ENCODE measurements at regions not wholly inside any gene's neighbourhood (a gene's known extent, or its start where the extent isn't known, plus 50 kb on each side); places are given as distances from the start of the nearest gene placed in this dataset.

GRCh38 chr3:17891139-17891856, 148.9 kb upstream of the TBC1D5 start:
- Histone ChIP-seq H3K9me3 (no peaks in the 10 kb centered on the region), H3K4me3 (ENCODE audit: low read depth, low read length) (no peak overlapping the region), H3K4me1 (no peaks in the 10 kb centered on the region), H3K36me3 (no peaks in the 10 kb centered on the region), H3K27me3 (no peaks in the 10 kb centered on the region)
- TF ChIP-seq, protein P1, sequence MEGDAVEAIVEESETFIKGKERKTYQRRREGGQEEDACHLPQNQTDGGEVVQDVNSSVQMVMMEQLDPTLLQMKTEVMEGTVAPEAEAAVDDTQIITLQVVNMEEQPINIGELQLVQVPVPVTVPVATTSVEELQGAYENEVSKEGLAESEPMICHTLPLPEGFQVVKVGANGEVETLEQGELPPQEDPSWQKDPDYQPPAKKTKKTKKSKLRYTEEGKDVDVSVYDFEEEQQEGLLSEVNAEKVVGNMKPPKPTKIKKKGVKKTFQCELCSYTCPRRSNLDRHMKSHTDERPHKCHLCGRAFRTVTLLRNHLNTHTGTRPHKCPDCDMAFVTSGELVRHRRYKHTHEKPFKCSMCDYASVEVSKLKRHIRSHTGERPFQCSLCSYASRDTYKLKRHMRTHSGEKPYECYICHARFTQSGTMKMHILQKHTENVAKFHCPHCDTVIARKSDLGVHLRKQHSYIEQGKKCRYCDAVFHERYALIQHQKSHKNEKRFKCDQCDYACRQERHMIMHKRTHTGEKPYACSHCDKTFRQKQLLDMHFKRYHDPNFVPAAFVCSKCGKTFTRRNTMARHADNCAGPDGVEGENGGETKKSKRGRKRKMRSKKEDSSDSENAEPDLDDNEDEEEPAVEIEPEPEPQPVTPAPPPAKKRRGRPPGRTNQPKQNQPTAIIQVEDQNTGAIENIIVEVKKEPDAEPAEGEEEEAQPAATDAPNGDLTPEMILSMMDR (IDR thresholded peaks at IDR 0.05; ENCODE audit: low read depth, low read length) = no peak
- no peak for DNase-seq

GRCh38 chr3:17885986-17886385, 143.6 kb upstream of the TBC1D5 start:
- TF ChIP-seq, protein P1 (IDR thresholded peaks at IDR 0.05; ENCODE audit: low read depth, low read length) = no peak
- H3K36me3 ChIP-seq = no peaks in the 10 kb centered on the region

DNA sequence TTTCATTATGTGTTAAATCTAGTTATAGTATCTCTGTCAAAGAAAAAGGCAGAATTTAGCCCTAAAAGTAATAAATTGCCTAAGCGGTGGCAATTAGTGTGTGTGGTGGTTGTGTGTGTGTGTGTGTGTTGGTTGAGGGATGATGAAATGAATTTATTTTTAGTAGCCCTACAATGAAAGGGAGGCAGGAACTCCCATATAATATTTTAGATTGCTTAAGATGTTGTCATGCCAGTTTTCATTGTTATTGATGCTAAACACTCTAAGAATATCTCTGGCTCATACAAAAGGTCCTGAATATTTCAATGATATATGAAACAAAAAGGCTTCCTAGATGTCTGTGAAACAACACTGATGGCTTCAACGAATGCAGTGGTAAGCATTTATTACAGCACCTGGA, 140.6 kb upstream of the TBC1D5 start:
- Histone ChIP-seq H3K27me3 (no peaks in the 10 kb centered on the region), H3K4me3 (ENCODE audit: low read depth, low read length) (no peak overlapping the region), H3K9me3 (no peaks in the 10 kb centered on the region), H3K4me1 (no peaks in the 10 kb centered on the region), H3K36me3 (no peaks in the 10 kb centered on the region)
- TF ChIP-seq, protein P1 (IDR thresholded peaks at IDR 0.05; ENCODE audit: low read depth, low read length) = no peak
- DNase-seq = no peak

More at GRCh38 chr3:17885986-17886385, 143.6 kb upstream of the TBC1D5 start:
- H3K4me1 ChIP-seq = no peaks in the 10 kb centered on the region
- no peaks in the 10 kb centered on the region for H3K9me3 ChIP-seq
- H3K4me3 ChIP-seq (ENCODE audit: low read depth, low read length) = no peak overlapping the region
- no peaks in the 10 kb centered on the region for H3K27me3 ChIP-seq
- DNase-seq = no peak

GRCh38 chr3:17877299-17877698, 134.9 kb upstream of the TBC1D5 start:
- TF ChIP-seq, protein P1 (IDR thresholded peaks at IDR 0.05; ENCODE audit: low read depth, low read length) = no peak
- Histone ChIP-seq H3K27me3 (no peaks in the 10 kb centered on the region), H3K9me3 (no peaks in the 10 kb centered on the region), H3K4me3 (ENCODE audit: low read depth, low read length) (no peak overlapping the region), H3K4me1 (no peaks in the 10 kb centered on the region), H3K36me3 (no peaks in the 10 kb centered on the region)
- DNase-seq = no peak

- DNase-seq = no peak
- TF ChIP-seq, protein P1 (IDR thresholded peaks at IDR 0.05; ENCODE audit: low read depth, low read length) = no peak
- H3K36me3 ChIP-seq = no peaks in the 10 kb centered on the region
- no peaks in the 10 kb centered on the region for H3K9me3 ChIP-seq
- no peaks in the 10 kb centered on the region for H3K4me1 ChIP-seq
- no peak overlapping the region for H3K4me3 ChIP-seq (ENCODE audit: low read depth, low read length)
- no peaks in the 10 kb centered on the region for H3K27me3 ChIP-seq
Observed at GRCh38 chr3:17874636-17875035, 132.2 kb upstream of the TBC1D5 start.

DNA sequence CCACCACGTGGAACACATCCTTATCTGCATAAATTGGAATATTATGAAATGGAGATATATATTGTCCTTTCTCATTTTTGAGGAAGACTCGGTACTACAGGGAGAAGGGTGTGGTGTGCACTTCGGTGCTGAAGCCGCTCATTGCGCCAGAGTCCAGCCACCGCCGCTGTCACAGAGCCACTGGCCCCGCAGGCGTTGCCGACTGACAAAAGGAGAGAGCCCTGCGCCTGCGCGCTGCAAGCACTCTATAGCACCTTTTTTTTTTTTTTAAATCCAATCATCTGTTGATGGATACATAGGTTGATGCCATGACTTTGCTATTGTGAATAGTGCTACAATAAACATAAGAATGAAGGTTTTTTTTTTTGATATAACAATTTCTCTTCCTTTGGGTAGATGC, 130.0 kb upstream of the TBC1D5 start:
- TF ChIP-seq, protein P1 (IDR thresholded peaks at IDR 0.05; ENCODE audit: low read depth, low read length) = no peak
- Histone ChIP-seq H3K4me1 (no peaks in the 10 kb centered on the region), H3K4me3 (ENCODE audit: low read depth, low read length) (no peak overlapping the region), H3K27me3 (no peaks in the 10 kb centered on the region), H3K9me3 (no peaks in the 10 kb centered on the region), H3K36me3 (no peaks in the 10 kb centered on the region)
- DNase-seq = no peak
